ENCODE measurements at regions not wholly inside any gene's neighbourhood (a gene's known extent, or its start where the extent isn't known, plus 50 kb on each side); places are given as distances from the start of the nearest gene placed in this dataset.

DNA sequence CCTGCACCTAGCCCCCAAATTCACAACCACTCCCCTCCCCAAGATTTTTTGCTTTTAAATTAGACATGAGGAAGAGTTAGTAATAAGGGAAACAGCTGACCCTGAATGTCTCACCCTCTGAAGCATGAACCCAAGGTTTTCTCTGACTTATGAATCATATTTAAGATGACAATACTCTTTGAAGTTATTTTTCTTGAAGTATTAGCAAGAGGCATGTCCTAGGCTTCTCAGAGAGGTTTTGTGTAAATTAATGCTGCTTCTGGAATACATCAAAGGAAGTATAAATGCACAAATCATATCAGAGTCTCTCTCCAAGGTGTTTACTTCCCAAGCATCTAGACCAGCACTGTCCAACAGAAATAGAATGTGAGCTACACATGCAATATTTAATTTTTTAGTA, 408.1 kb upstream of the MARCKS start:
- no peak for TF ChIP-seq SIN3A (IDR thresholded peaks at IDR 0.05; ENCODE audit: borderline replicate concordance, insufficient read depth, low read length)
- no peak for TF ChIP-seq FOXP2 (optimal IDR thresholded peaks at IDR 0.05; ENCODE audit: borderline replicate concordance, extremely low read depth, extremely low read length, insufficient read depth)
- TF ChIP-seq TAF1 (IDR thresholded peaks at IDR 0.05; ENCODE audit: borderline replicate concordance, insufficient read depth, low read length) = no peak
- TF ChIP-seq, protein P1, sequence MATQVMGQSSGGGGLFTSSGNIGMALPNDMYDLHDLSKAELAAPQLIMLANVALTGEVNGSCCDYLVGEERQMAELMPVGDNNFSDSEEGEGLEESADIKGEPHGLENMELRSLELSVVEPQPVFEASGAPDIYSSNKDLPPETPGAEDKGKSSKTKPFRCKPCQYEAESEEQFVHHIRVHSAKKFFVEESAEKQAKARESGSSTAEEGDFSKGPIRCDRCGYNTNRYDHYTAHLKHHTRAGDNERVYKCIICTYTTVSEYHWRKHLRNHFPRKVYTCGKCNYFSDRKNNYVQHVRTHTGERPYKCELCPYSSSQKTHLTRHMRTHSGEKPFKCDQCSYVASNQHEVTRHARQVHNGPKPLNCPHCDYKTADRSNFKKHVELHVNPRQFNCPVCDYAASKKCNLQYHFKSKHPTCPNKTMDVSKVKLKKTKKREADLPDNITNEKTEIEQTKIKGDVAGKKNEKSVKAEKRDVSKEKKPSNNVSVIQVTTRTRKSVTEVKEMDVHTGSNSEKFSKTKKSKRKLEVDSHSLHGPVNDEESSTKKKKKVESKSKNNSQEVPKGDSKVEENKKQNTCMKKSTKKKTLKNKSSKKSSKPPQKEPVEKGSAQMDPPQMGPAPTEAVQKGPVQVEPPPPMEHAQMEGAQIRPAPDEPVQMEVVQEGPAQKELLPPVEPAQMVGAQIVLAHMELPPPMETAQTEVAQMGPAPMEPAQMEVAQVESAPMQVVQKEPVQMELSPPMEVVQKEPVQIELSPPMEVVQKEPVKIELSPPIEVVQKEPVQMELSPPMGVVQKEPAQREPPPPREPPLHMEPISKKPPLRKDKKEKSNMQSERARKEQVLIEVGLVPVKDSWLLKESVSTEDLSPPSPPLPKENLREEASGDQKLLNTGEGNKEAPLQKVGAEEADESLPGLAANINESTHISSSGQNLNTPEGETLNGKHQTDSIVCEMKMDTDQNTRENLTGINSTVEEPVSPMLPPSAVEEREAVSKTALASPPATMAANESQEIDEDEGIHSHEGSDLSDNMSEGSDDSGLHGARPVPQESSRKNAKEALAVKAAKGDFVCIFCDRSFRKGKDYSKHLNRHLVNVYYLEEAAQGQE (IDR thresholded peaks at IDR 0.05; ENCODE audit: insufficient read depth in 1 of 2, low read depth in 2 of 2, low read length in 2 of 2) = no peak
- no peak for TF ChIP-seq POLR2AphosphoS5 (IDR thresholded peaks at IDR 0.05; ENCODE audit: low read depth, low read length)

DNA sequence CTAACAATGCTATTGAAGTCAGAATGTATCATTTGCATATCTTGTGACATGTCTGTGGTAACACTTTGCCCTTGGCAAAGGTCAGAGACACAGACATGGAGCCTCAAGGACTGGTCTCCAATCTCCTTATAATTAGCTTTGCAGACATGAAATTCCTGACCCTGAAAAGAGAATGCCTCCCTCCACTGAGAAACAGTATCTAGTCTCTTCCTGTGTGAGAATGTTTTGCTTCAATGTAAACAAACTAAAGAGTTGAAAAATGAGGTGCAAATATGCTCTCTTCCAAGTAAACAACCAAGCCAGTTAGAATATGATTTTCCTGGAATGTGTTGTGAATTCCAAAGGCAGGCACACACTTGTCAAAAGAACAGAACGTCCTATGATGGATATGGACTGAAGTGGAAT, 407.1 kb upstream of the MARCKS start:
- TF ChIP-seq POLR2AphosphoS5 (IDR thresholded peaks at IDR 0.05; ENCODE audit: low read depth, low read length) (no peak), TAF1 (IDR thresholded peaks at IDR 0.05; ENCODE audit: borderline replicate concordance, insufficient read depth, low read length) (no peak), FOXP2 (optimal IDR thresholded peaks at IDR 0.05; ENCODE audit: borderline replicate concordance, extremely low read depth, extremely low read length, insufficient read depth) (no peak), SIN3A (IDR thresholded peaks at IDR 0.05; ENCODE audit: borderline replicate concordance, insufficient read depth, low read length) (no peak)
- TF ChIP-seq, protein P1 (IDR thresholded peaks at IDR 0.05; ENCODE audit: insufficient read depth in 1 of 2, low read depth in 2 of 2, low read length in 2 of 2) = no peak

DNA sequence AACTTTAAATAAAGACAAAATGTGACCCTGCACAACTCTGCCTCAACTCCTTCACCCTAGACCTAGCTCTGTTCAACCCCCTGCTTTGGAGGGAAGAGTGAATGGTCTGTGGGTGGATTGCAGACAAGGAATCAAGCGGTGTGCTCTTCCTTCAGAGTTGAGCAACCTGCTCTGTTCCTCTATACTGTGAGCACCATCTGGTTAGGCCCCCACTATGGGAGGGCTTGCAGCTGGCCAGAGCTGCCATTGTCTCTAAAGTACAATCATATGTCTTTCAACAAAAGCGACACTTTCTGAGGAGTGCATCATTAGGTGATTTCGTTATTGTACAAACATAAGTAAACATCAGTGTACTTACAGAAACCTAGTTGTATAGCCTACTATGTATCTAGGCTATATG, 406.1 kb upstream of the MARCKS start:
- TF ChIP-seq TAF1 (IDR thresholded peaks at IDR 0.05; ENCODE audit: borderline replicate concordance, insufficient read depth, low read length) (no peak), POLR2AphosphoS5 (IDR thresholded peaks at IDR 0.05; ENCODE audit: low read depth, low read length) (no peak), SIN3A (IDR thresholded peaks at IDR 0.05; ENCODE audit: borderline replicate concordance, insufficient read depth, low read length) (no peak), FOXP2 (optimal IDR thresholded peaks at IDR 0.05; ENCODE audit: borderline replicate concordance, extremely low read depth, extremely low read length, insufficient read depth) (no peak)
- TF ChIP-seq, protein P1 (IDR thresholded peaks at IDR 0.05; ENCODE audit: insufficient read depth in 1 of 2, low read depth in 2 of 2, low read length in 2 of 2) = no peak

DNA sequence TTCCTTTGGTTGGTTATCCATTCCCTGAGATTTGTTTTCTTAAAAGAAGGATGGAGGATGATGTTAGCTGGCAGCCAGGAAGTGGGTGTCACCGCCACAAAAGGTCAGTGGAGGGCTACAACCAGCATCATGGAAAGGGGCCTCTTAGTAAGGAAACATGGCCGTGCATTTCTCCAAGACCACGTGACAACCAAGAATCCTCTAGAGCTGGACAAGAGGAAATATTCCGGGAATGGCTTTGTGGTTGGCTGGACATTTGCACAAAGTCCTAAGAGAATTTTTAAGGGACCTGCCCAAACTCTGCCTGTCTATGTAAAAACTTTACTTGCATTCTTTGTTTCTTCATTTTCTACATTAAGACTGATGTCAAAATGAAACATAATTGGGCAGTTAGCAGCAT, 399.9 kb upstream of the MARCKS start:
- TF ChIP-seq, protein P1 (IDR thresholded peaks at IDR 0.05; ENCODE audit: insufficient read depth in 1 of 2, low read depth in 2 of 2, low read length in 2 of 2) = peak in 1 of 2 experiments; percentile 45; a peak in 1 of 4 replicates
- TF ChIP-seq SIN3A (IDR thresholded peaks at IDR 0.05; ENCODE audit: borderline replicate concordance, insufficient read depth, low read length) (0 out of 2 replicates have a peak, but pooled peaks have one; percentile 59), POLR2AphosphoS5 (IDR thresholded peaks at IDR 0.05; ENCODE audit: low read depth, low read length) (0 out of 2 replicates have a peak, but pooled peaks have one; percentile 30), FOXP2 (optimal IDR thresholded peaks at IDR 0.05; ENCODE audit: borderline replicate concordance, extremely low read depth, extremely low read length, insufficient read depth) (peak; percentile 68), TAF1 (IDR thresholded peaks at IDR 0.05; ENCODE audit: borderline replicate concordance, insufficient read depth, low read length) (peak; percentile 48; the same call in 1 of the 2 replicates)

DNA sequence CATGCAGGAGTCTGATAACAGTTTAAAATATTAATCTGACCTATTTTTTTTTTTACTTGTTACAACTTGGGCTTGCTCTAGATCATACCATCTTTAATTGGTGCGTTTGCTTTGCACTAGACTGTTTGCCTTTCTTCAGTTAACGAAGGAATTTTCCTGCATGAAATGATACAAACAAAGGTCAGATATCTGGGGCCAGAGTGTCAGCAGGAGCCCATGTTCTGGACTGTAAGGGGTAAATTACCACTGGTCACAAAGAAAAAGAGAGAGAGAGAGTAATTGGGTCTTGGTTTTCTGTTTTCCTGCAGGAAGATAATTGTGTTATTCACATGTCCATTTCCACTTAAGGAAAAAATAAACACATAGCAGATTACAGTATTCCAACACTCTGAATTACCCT, 399.4 kb upstream of the MARCKS start:
- TF ChIP-seq, protein P1 (IDR thresholded peaks at IDR 0.05; ENCODE audit: insufficient read depth in 1 of 2, low read depth in 2 of 2, low read length in 2 of 2) = 0 out of 4 replicates have a peak, but pooled peaks of 1 of the 2 experiments have one; percentile 13
- no peak for TF ChIP-seq FOXP2 (optimal IDR thresholded peaks at IDR 0.05; ENCODE audit: borderline replicate concordance, extremely low read depth, extremely low read length, insufficient read depth)
